GM04504 (cell line): ENCODE measurements at regions not wholly inside any gene's neighbourhood (a gene's known extent, or its start where the extent isn't known, plus 50 kb on each side); places are given as distances from the start of the nearest gene placed in this dataset.
A peak's percentile ranks its signal among the peaks of the same experiment; 100 is the strongest.
"Not testable (repeated sequence)": the region's sequence is repeated elsewhere in the genome, so short reads cannot be mapped to it uniquely, and the experiment has no call there.

ENCODE experiments used
- DNase-seq: peaks from one replicate; pipeline ENCODE4 v3.0.0-alpha.2; 2012; ENCODE audit warnings: low read depth

GRCh38 chr12:23083267-23083666, 458.3 kb downstream of the ETNK1 start:
- DNase-seq, result peak; percentile 0

GRCh38 chr12:23084236-23084995, 459.4 kb downstream of the ETNK1 start:
- peak; percentile 0 for DNase-seq

DNA sequence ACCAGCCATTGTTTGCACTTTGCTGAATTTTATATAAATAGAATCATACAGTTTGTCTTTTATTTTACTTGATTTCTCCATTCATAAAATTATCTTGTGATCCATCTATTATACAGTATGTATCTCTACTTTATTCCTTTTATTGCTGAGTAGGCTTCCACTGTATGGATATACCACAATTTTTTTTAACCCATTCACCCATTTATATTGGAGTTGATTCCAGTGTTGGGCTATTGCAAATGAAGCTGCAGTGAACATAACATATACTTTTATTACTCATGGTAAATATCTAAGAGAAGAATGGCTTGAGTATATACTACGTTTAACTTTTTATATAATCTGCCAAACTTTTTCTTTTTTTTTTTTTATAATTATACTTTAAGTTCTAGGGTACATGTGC, 463.6 kb downstream of the ETNK1 start:
- no peak for DNase-seq

- no peak for DNase-seq
These were observed 468.5 kb downstream of the ETNK1 start for GRCh38 chr12:23093488-23093887.

- DNase-seq, result no peak
These were observed 471.4 kb downstream of the ETNK1 start for GRCh38 chr12:23096321-23096720.

- no peak for DNase-seq
These were observed 473.1 kb downstream of the ETNK1 start for GRCh38 chr12:23098110-23098509.

DNA sequence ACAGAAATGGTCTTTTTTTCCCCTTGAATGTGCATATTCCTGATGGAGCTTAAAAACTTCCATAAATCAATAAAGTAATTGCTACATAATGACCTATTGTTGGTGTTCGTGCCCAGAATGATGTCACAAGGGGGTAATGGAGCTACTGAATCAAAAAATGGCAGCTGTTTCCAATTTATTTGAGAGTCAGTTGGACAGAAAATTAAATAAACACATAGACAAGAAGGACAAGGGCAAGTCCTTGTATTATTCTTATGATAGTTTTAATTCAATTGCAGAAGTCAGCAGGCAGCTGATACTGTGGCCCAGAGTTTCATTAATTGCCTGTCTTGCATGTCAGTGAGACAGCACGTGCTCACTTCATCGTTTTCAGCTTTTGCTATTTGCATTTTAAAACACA, 473.5 kb downstream of the ETNK1 start:
- DNase-seq, result no peak

DNA sequence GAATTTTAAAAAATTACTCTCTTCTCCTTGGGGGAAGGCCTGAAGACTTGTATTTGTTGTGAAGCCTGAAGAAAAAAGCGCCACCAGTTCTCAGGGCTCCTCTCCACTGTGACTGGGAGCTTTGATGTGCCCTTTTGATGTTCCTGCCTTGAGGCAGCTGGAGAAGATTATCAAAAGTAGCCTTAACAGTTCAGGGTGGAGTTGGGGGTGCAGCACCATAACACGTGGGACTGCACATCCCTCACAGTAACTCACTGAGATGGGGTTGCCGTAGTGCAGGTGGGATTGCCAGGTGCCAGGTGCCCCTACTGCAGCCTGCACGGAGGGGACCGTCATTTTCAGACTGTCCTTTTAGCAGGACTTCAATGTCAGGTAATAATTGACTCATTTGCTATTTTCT, 474.1 kb downstream of the ETNK1 start:
- DNase-seq, result no peak

- DNase-seq, result no peak
These were observed 474.6 kb downstream of the ETNK1 start for GRCh38 chr12:23099604-23100003.

- no peak for DNase-seq
These were observed 484.0 kb downstream of the ETNK1 start for GRCh38 chr12:23108957-23109356.

DNA sequence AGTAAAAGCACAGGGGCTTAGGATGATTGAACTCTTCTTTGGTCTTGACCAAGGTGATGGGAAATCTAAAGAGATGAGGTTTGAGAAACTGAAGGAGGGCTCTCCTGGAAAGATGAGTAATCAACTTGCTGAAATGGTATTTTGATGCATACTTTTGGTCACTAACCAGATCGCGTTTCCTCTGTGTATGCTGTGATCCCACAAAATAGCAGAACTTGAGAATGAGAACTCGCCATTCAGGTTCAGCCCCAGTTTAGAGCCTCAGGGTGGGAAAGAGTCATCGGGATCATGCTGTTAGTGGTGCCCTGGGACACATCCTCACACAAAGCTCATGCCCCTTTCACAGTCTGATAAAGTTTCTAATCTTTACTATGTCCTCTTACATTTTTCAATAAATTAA, 488.8 kb downstream of the ETNK1 start:
- DNase-seq, result no peak

GRCh38 chr12:23115984-23116383, 491.0 kb downstream of the ETNK1 start:
- no peak for DNase-seq

- DNase-seq, result no peak
These were observed 501.8 kb downstream of the ETNK1 start for GRCh38 chr12:23126794-23127193.

- DNase-seq, result no peak
These were observed 502.7 kb downstream of the ETNK1 start for GRCh38 chr12:23127701-23128100.

- no peak for DNase-seq
These were observed 503.5 kb downstream of the ETNK1 start for GRCh38 chr12:23128462-23128861.

GRCh38 chr12:23132357-23132756, 507.4 kb downstream of the ETNK1 start:
- no peak for DNase-seq

DNA sequence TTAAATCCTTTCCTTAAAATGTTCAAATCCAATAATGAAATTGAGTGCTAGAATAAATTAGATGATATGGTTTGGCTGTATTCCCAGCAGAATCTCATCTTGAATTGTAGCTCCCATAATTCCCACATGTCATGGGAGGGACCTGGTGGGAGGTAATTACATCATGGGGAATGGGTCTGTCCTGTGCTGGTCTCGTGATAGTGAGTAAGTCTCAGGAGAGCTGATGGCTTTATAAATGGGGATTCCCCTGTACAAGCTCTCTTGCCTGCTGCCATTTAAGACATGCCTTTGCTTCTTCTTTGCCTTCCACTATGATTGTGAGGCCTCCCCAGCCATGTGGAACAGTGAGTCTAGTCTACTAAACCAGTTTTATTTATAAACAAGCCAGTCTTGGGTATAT, 508.5 kb downstream of the ETNK1 start:
- DNase-seq, result no peak

DNA sequence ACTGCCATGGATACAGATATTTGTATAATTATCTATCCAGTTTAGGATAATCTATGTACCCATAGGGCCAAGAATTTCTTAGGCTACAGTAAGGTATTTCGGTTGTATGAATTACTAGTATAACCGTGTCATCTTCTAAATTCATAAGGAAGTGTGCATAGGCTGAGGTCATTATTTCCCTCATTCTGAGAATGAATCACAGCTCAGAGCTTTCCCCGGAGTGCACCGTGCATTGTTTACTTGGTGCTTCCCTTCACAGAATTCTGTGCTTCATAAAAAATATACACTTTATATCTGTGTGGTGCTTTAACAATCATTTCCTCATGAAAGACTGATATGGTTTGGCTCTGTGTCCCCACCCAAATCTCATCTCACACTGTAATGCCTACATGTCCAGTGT, 514.1 kb downstream of the ETNK1 start:
- DNase-seq, result no peak

DNA sequence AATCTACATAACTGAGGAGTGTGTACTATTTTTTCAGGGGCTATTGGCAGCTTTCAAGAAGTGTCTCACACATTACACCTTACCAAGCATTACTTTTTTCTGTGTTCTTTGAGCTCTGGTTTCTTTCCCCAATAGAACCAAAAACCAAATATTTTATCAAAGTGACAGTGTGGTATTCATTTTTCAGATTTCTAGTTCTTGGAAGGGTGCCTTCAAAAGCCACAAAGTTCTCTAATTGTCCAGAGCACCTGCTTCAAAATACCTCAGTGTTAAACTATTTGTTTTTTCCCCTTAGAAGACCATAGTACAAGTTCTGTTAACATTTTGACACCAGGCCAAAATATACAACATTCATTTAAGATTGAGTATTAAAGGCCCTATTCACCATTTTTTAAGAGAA, 515.7 kb downstream of the ETNK1 start:
- no peak for DNase-seq

- DNase-seq, result no peak
These were observed 516.4 kb downstream of the ETNK1 start for GRCh38 chr12:23141335-23141734.

DNA sequence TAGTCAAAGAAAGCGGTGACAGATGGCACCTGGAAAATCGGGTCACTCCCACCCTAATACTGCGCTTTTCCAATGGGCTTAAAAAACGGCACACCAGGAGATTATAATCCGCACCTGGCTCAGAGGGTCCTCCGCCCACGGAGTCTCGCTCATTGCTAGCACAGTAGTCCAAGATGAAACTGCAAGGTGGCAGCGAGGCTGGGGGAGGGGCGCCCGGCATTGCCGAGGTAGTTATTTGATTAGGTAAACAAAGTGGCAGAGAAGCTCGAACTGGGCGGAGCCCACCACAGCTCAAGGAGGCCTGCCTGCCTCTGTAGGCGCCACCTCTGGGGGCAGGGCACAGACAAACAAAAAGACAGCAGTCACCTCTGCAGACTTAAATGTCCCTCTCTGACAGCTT, 521.1 kb downstream of the ETNK1 start:
- DNase-seq, result not testable (repeated sequence)

DNA sequence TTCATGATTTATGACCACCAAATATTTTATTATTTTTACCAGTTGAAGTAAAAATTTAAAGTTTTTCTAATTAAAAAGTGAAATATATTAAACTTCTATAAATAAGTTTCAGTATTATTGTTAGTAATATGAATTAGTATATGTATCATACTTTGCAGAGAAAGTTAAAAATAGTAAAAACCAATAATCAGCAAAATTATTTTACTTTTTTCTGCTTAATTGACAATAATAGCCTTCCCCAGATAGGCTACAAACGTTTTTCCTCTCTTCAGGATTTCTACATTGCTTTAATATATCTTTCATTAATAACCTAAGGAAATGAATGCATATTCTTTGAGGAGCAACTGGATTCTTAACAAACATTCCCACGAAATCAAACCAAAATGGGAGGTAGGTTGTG, 543.5 kb downstream of the ETNK1 start:
- no peak for DNase-seq

DNA sequence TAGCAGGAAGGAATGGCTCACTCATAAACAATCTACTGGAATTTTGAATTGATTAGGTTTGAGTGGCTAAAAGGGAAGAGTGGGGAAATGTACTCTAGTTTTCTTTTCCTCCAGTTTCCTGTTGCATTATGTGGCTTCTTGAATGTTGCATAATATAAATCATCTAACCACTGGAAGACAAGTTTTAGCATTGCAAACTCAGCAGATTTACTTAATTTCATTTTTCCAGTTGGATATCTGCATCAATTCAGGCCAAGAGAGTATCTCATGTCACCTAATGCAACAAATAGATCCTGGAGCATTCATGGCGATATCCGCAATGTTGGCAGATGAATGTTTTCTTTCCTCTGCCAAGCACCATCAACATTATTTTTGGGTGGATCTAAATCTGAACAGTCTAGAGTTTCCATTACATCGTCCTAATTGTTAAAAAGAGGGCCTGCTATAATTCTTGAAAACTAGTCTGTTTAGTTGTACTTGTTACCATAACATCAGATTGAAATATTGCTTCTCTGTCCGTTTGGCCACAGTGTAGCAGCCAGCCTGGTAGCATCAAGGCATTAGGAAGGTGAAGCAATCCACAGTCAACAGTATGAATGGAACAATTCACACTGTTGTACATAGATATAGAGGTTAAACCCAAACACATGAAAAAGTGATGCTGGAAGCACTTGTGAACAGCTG, 544.2 kb downstream of the ETNK1 start:
- no peak for DNase-seq

- DNase-seq, result no peak
These were observed 544.7 kb downstream of the ETNK1 start for GRCh38 chr12:23169696-23170013.
